Tongue (tissue), 1 donor: ENCODE measurements at regions not wholly inside any gene's neighbourhood (a gene's known extent, or its start where the extent isn't known, plus 50 kb on each side); places are given as distances from the start of the nearest gene placed in this dataset.
A peak's percentile ranks its signal among the peaks of the same experiment; 100 is the strongest.
"Not testable (repeated sequence)": the region's sequence is repeated elsewhere in the genome, so short reads cannot be mapped to it uniquely, and the experiment has no call there.

ENCODE experiments used
- DNase-seq: peaks from one replicate; pipeline ENCODE4 v3.0.0-alpha.2; 2015

DNA sequence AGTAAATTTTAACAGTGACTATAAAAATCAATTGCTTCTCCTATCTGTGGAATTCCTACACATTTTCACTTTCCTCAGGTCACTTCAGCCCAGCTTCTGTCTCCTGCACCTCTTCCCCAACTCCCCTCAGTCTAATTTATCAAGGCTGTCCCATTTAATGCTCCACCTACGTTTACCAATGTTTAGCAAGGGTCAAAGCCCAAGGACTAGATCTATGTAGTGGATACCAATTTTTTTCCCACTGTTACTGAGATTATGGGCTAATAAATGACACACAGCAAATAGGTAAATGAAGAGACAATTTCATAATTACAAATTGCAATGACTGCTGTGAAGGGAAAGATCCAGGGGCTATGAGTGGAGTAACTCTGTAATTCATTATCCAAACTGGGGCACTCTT, 211.5 kb upstream of the RPS23 start:
- no peak for DNase-seq

DNA sequence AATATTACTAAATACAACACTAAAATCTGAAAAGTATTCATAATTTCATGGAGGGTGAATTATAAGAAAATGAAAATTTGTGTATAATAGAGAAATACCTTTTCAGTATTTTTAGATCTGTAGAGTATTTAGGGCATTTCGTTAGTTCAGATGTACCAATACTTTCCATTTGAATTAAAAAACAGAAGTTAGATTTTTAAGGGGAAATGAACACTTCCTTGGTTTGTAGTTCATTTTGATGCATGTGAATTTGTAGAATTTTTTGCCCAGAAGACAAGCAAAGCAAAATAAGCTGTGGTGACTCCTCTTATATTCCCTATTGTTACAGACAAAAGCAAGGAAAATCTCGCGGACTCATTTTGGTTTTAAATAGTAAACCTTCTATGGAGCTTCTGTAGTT, 209.0 kb upstream of the RPS23 start:
- DNase-seq: no peak

DNA sequence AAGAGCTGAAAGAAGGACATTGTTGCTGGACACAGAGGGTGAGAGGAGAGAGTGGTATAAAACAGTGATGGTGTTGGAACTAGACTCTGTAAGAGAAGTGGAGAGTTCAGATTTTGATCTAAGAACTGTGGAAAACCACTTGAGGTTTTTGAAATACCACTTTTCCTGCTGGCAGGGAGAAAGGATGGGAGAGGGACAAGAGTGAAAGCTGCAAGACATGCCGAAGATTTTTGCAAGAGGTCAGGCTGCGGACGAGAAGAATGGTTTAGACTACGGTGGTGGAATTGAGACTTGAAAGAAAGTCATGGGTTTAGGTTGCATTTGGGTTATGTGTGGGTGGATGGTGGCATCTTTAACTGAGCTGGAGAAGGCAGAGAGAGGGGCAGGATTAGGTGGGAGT, 202.2 kb upstream of the RPS23 start:
- no peak for DNase-seq

DNA sequence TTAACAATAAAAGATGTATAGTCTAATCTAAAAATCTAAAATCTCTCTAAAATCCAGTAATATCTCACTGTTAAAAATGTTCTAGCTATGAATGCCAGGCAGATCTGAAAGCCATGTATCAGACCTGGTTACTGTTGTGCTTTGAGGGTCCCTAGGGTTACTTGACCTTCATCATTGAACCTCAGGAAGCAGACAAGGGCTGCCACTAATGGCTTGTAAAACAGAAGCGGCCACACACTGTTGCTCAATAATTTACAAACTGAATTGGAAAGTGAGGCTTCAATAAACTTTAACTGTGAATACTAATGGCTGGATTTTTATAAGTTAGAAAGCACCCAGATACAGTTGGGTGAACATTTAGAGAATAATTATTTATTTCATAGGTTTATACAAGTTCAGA, 198.0 kb upstream of the RPS23 start:
- DNase-seq: no peak

GRCh38 chr5:82473262-82473661, 195.1 kb upstream of the RPS23 start:
- no peak for DNase-seq

DNA sequence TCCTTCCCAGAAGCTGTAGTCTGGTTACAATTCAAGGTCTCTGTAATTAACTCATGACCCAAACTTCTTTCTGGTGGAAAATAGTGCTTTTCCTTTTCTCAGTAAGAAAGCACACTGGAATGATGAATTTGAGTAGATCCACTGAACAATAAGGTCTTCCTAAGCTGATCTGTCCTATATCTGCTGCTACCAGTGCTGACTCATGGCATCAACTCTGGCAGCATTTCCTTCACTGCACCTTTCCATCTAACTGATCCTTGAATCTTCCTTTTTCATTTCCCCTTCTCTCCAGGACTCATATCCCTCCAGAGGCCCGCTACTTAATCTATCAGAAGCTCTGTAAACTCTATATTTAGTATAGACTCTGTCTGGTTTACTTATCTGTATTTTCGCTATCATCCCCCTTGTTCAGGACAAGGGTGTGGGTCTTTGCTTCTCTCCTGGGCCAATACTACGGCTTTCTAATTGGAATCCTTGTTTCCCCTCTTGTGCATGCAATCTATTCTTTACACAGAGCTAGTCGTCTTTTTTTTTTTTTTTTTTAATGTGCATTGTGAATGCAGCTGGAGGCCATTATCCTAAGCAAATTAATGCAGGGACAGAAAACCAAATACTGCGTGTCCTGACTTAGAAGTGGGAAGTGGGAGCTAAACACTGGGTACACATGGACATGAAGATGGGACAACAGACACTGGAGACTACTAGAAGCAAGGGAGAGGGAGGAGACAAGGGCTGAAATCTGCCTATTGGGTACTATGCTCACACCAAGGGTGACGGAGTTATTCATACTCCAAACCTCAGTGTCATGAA, 192.2 kb upstream of the RPS23 start:
- no peak for DNase-seq

- DNase-seq: peak; percentile 73
Observed at GRCh38 chr5:82466986-82467561, 188.9 kb upstream of the RPS23 start.

DNA sequence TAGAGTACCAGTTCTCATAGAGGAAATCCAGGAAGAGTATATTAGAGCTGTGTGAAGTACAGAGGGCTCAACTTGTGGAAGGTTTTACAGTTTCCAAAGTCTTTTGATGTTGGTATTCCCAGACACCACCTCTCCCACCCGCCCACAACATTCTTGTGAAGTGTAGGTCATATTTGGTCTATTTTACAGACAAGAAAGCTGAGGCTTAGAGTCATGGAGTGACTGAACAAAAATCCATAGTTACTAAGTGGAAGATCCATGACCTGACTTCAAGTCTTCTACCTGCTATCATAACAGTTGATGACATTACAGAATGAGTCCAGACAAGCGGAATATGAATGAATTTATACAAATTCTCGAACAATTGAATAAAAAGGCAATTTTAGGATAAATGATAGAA, 187.1 kb upstream of the RPS23 start:
- no peak for DNase-seq

DNA sequence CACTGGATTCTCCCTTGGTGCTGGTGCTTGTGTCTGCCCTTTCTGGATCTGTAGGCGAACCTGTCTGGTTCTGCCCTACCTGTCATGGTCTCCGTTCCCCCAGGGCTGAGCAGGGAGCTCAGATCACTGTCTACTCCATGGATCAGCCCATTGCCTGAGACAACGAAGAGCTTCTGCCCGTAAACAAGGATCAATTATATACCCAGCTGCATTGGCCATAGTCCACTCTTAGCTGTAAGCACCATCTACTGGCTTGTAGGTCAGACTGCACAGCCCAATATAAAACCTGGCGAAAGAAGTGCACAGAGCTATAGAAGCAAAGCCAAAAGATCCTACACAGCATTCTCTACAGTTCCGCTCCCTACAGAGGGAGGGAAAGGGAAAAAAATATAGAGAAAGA, 181.5 kb upstream of the RPS23 start:
- no peak for DNase-seq

- not testable (repeated sequence) for DNase-seq
Observed at GRCh38 chr5:82455317-82455716, 177.2 kb upstream of the RPS23 start.

GRCh38 chr5:82448374-82448773, 170.2 kb upstream of the RPS23 start:
- no peak for DNase-seq

DNA sequence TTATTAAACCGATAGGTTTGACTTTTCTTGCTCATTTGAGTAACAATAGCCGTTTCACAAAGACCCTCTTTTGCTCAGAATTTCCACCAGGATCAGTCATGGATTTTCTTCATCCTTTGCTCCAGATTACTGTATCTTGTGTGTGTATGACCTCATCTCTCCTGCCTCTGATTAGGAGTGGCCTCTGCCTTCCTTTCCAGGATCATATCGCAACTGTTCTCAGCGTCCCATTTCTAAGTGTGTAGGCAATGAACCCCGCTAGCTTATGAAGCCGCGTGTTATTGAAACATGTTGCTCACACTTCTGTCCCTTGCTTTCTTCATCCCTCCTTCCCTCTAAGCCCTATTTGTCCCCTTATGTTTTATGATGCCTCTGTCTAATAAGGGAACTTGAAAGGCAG, 169.8 kb upstream of the RPS23 start:
- DNase-seq: no peak

DNA sequence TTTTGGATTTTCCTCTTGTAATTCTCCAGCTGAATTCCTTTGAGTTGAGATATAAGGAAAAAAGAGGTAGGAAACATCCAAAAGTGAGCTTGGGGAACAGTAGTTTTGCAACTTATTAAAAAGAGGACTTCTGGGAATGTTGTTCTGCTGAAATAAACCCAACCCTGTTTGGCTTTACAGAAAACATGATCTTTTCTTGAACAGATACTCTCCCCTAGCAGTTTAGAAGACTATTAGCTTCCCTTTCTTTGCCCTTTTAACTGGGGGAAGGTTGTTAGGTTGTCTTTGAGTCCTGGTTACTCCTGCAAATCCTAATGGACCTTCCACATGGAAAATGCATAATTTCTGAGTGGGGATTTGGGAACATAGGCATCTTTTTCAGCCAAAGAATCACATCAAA, 168.7 kb upstream of the RPS23 start:
- DNase-seq: peak; percentile 26

DNA sequence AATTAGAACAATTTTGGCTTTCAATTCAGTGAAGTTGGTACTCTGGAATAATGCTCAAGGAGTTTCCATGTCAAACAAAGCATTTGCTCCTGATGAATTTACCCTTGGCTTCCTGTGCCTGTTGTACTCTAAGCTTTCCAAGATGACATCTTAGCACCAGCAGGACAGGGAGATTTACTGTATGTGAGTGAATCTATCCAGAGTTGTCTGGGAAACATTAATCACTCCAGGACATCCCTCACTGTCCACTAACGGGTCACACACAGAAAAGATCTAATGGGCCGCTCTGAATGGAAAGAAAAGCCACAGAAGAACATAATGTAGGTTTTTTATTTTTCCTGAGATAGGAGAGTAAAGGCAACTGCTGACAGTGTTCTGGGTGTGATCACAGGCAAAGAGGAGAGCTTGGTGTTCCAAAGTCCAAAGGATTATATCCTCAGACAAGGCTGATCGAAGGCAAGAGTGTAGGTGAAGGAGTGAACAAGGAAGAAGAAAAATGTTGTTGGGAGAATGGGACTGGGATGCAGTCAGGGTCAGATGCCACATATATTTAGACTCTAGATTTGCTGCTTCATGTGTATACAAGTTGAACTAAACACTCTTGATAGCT, 167.7 kb upstream of the RPS23 start:
- DNase-seq: no peak

DNA sequence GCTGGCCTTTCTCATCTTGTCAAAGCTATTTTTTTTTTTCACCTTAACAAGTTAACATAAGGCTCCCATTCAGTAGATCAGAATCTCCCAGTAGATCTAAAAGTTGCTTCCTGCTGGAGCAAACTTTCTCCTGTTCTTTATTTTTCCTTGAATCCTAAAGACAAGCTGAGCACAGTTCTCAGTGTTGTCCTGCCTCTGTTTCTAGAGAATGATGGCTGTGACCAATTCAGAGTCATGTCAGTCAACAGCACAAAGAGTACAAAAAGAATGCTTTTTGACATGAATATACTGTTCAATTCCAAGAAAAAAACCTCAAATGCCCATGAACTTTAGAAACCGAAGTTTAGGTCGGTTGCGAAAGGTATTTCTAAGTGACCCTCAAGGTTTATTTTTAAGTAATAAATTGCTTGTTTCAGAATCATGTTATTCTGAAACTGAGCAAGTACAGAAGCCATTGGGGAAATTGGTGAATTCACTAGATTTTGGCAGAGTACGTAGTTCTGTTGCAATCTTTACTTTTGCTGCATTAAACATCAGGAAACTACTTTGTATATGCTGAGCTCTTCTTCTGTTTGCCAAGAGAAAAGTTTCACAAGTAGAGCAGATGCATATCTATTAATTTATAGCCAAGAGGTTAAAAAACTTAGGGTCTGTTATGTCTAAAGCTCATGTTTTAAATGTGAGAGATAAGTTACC, 161.7 kb upstream of the RPS23 start:
- DNase-seq: peak; percentile 55

DNA sequence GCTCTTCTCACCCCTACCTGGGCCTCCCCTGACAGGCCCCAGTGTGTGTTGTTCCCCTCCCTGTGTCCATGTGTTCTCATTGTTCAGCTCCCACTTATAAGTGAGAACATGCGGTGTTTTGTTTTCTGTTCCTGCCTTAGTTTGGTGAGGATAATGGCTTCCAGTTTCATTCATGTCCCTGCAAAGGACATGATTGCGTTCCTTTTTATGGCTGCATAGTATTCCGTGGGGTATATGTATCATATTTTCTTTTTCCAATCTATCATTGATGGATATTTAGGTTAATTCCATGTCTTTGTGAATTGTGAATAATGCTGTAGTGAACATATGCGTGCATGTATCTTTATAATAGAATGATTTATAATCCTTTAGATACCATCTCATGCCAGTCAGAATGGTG, 159.4 kb upstream of the RPS23 start:
- not testable (repeated sequence) for DNase-seq

DNA sequence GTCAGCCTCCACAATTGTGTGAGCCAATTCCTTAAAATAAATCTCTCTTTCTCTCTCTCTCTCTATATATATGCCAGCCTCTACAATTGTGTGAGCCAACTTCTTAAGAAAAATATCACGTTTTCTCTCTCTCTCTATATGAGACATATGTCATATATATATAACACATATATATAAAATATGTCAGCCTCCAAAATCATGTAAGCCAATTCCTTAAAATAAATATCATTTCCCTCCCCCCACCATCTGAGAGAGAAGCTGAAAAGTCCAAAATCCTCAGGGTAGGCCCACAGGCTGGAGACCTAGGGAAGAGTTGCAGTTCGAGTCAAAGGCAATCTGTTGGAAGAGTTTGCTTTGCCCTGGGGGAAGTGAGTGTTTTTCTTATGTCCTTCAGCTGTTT, 158.1 kb upstream of the RPS23 start:
- DNase-seq: no peak

- DNase-seq: not testable (repeated sequence)
Observed at GRCh38 chr5:82434696-82435660, 156.8 kb upstream of the RPS23 start.

DNA sequence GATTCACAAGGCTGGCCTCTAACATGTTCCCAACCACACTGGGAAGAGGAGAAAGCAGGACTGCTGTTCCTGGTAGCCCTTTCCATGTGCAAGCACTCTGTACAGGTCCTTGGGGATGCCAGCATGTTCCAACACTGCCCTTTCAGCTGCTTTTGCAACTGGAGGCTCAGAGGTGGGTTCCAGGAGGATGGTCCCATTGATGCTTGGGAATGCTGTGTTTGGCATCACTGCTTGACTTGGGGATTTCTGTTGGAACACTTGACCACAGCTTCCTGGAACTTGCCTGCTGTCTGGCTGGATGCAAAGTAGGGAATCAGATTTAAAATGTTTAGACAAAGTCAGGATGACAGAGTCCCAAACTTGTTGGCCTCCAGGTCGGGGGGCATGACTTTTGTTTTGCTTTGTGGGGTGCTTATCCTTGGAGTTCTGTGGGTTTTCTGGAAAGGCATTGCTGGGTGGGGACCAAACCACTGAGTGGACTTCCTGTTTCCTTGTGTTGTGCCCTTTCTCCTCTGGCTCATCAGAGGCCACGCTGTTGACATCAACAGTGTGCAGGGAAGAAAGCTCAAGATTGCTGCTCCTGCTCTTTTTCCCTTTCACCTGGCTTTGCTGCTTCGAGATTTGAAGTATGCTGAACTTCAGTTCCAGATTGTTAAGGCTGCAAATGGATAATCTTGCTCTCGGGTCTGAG, 148.5 kb upstream of the RPS23 start:
- DNase-seq: no peak

DNA sequence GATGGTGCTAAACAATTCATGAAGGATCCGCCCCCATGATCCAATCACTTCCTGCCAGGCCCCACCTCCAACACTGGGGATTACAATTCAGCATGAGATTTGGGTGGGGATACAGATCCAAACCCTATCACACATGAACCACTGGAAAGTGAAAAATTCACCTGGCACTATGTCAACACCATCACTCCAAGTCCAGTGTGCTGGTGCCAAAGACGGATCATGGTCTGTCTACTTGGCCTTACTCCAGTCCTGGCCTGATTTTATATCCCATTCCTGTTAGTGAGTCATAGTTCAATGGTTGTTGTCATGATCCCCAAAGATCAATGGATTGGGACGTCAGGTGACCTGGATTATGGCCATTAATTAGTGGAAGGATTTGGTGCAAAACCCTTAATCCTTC, 147.4 kb upstream of the RPS23 start:
- DNase-seq: peak; percentile 69

GRCh38 chr5:82424211-82424610, 146.1 kb upstream of the RPS23 start:
- DNase-seq: peak; percentile 74
